ENCODE measurements at regions not wholly inside any gene's neighbourhood (a gene's known extent, or its start where the extent isn't known, plus 50 kb on each side); places are given as distances from the start of the nearest gene placed in this dataset.
A peak's percentile ranks its signal among the peaks of the same experiment; 100 is the strongest.

DNA sequence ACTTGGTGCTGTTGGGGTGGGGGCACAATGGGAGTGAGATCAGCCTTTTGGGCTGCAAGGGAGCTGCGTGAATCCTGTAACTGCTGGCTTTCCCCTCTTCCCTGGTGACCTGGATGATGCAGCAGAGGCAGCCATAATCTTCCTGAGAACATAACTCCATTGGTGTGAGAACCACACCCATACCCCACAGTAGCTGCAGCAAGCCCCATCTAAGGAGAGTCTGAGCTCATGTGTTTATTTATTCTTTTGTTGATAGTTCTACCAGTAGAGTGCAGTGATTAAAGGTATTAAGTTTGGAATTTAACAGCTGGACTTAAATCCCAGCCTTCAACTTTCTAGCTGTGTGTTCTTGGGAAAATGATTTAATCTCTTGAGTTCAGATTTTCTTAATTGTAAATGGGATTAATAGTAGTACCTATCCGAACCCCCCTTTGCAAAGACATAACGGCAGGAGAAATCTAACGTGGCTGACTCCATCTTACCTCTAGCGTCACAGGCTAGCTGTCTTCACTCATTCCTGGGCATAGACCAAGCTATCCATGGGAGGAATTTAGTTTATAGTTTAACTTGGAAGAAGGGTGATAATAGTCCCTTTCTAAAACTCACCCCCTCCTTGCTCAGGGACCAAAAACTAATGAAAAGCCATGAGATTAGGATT, 385.0 kb upstream of the DDI1 start:
- Histone ChIP-seq H3K27ac (ENCODE audit: low read depth, low read length, poor library complexity, severe bottlenecking) (no peak overlapping the region), H3K36me3 (ENCODE audit: insufficient read depth, low read length, poor library complexity, severe bottlenecking) (no peaks in the 10 kb centered on the region), H3K27me3 (replicated peaks; ENCODE audit: insufficient read depth, low read depth, low read length, poor library complexity) (no peaks in the 10 kb centered on the region), H3K9me3 (ENCODE audit: low read depth, low read length, poor library complexity, severe bottlenecking) (no peaks in the 10 kb centered on the region), H3K4me3 (ENCODE audit: low read depth, low read length, poor library complexity, severe bottlenecking) (no peak overlapping the region), H3K4me1 (ENCODE audit: insufficient read depth, low read length, poor library complexity, severe bottlenecking) (no peaks in the 10 kb centered on the region)
- intact Hi-C loops (cut with micrococcal nuclease; ENCODE audit: unreplicated experiment): no loop called here
- no TSS peak for BruUV-seq (replicated peaks)
- ChIA-PET POLR2A (ENCODE audit: low non-redundant PET) (no interaction called here), CTCF (no interaction called here)
- TF ChIP-seq, protein P1, sequence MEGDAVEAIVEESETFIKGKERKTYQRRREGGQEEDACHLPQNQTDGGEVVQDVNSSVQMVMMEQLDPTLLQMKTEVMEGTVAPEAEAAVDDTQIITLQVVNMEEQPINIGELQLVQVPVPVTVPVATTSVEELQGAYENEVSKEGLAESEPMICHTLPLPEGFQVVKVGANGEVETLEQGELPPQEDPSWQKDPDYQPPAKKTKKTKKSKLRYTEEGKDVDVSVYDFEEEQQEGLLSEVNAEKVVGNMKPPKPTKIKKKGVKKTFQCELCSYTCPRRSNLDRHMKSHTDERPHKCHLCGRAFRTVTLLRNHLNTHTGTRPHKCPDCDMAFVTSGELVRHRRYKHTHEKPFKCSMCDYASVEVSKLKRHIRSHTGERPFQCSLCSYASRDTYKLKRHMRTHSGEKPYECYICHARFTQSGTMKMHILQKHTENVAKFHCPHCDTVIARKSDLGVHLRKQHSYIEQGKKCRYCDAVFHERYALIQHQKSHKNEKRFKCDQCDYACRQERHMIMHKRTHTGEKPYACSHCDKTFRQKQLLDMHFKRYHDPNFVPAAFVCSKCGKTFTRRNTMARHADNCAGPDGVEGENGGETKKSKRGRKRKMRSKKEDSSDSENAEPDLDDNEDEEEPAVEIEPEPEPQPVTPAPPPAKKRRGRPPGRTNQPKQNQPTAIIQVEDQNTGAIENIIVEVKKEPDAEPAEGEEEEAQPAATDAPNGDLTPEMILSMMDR (conservative IDR thresholded peaks at IDR 0.05; ENCODE audit: low read depth, low read length): no peak
- no peak for TF ChIP-seq EZH2 (IDR thresholded peaks at IDR 0.05; ENCODE audit: borderline replicate concordance, low read depth, low read length, poor library complexity, severe bottlenecking)
- DNase-seq (ENCODE audit: low spot score): no peak

DNA sequence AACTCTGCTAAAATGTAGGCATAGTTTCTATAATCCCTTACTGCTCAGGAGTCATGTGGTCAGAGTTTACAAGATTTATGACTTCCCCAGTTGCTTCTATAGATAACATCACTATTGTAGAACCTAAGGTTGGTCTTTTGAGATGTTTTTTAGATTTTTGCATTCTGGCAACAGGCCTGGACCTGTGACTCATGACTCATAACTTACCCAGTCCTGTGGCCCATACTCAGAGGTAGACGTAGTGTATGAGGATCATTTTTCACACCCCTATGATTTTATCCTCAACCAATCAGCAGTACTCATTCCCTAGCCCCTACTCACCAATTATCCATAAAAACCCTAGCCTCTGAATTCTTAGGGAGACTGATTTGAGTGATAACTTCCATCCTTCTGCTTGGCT, 384.4 kb upstream of the DDI1 start:
- Histone ChIP-seq H3K4me1 (ENCODE audit: insufficient read depth, low read length, poor library complexity, severe bottlenecking) (no peaks in the 10 kb centered on the region), H3K27ac (ENCODE audit: low read depth, low read length, poor library complexity, severe bottlenecking) (no peak overlapping the region), H3K27me3 (replicated peaks; ENCODE audit: insufficient read depth, low read depth, low read length, poor library complexity) (no peaks in the 10 kb centered on the region), H3K4me3 (ENCODE audit: low read depth, low read length, poor library complexity, severe bottlenecking) (no peak overlapping the region), H3K9me3 (ENCODE audit: low read depth, low read length, poor library complexity, severe bottlenecking) (no peaks in the 10 kb centered on the region), H3K36me3 (ENCODE audit: insufficient read depth, low read length, poor library complexity, severe bottlenecking) (no peaks in the 10 kb centered on the region)
- ChIA-PET CTCF (no interaction called here), POLR2A (ENCODE audit: low non-redundant PET) (no interaction called here)
- no peak for TF ChIP-seq EZH2 (IDR thresholded peaks at IDR 0.05; ENCODE audit: borderline replicate concordance, low read depth, low read length, poor library complexity, severe bottlenecking)
- TF ChIP-seq, protein P1 (conservative IDR thresholded peaks at IDR 0.05; ENCODE audit: low read depth, low read length): no peak
- intact Hi-C loops (cut with micrococcal nuclease; ENCODE audit: unreplicated experiment): no loop called here
- no TSS peak for BruUV-seq (replicated peaks)
- DNase-seq (ENCODE audit: low spot score): peak; percentile 86

DNA sequence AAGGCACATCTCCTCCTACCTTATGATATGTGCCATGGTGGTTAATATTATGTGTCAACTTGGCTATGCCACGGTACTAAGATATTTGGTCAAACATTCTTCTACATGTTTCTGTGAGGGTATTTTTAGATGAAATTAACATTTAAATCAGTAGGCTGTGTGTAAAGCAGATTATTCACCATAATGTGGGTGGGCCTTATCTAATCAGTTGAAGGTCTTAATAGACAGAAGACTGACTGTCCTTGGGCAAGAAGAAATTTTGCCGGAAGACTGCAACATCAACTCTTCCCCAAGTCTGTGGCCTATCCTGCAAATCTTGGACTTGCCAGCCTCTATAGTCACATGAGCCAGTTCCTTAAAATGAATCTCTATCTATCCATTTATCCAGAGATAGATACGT, 380.1 kb upstream of the DDI1 start:
- TF ChIP-seq, protein P1 (conservative IDR thresholded peaks at IDR 0.05; ENCODE audit: low read depth, low read length): no peak
- TF ChIP-seq EZH2 (IDR thresholded peaks at IDR 0.05; ENCODE audit: borderline replicate concordance, low read depth, low read length, poor library complexity, severe bottlenecking): no peak
- H3K4me1 ChIP-seq (ENCODE audit: insufficient read depth, low read length, poor library complexity, severe bottlenecking): peaks cover 3% of the 10 kb centered on the region
- intact Hi-C loops (cut with micrococcal nuclease; ENCODE audit: unreplicated experiment): no loop called here

More for the DNA sequence above, 380.1 kb upstream of the DDI1 start:
- POLR2A ChIA-PET (ENCODE audit: low non-redundant PET): no interaction called here
- no peaks in the 10 kb centered on the region for H3K27me3 ChIP-seq (replicated peaks; ENCODE audit: insufficient read depth, low read depth, low read length, poor library complexity)
- no peaks in the 10 kb centered on the region for H3K9me3 ChIP-seq (ENCODE audit: low read depth, low read length, poor library complexity, severe bottlenecking)
- CTCF ChIA-PET: no interaction called here
- H3K27ac ChIP-seq (ENCODE audit: low read depth, low read length, poor library complexity, severe bottlenecking): no peak overlapping the region
- H3K36me3 ChIP-seq (ENCODE audit: insufficient read depth, low read length, poor library complexity, severe bottlenecking): no peaks in the 10 kb centered on the region
- H3K4me3 ChIP-seq (ENCODE audit: low read depth, low read length, poor library complexity, severe bottlenecking): no peak overlapping the region
- no TSS peak for BruUV-seq (replicated peaks)
- DNase-seq (ENCODE audit: low spot score): no peak

Data from A673 (cell line).